ENCODE measurements at regions not wholly inside any gene's neighbourhood (a gene's known extent, or its start where the extent isn't known, plus 50 kb on each side); places are given as distances from the start of the nearest gene placed in this dataset.

DNA sequence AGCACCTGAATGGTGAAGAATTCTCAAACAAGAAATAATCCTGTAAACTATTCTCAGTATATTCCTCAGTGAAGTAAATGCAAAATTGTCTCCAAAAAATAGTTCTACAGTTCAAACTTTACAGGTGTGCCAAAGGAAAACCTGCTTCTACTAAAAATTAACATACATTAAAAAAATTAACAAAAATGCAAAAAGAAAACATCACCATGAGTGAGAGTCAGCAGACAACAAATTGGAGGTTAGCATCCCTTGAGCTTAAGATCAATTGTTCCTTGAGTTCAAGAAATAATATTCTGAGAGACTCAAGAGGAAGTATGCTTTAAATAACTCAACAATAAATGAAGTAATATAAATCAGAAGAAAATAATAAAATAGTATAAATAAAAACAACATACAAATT lies 278.4 kb upstream of the MME start:
- DNase-seq: no peak

DNA sequence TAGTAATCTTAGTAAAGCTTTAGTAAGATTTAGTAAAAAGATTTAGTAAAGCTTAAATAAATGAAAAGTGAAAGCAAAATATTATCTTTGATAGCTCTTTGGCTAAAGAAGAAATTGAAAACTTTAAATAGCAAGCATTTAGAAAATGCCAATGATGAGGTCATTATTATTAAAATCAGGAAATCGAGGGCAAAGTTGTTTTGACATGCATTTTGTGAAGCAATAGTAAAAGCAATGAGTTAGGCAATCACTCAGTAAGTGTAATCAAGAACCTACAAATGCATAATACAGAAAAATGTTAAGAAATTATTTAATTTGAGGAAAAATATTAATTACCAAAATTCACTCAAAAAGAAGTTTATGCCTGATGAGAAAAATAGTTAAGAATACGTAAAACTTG lies 280.3 kb upstream of the MME start:
- DNase-seq: no peak

DNA sequence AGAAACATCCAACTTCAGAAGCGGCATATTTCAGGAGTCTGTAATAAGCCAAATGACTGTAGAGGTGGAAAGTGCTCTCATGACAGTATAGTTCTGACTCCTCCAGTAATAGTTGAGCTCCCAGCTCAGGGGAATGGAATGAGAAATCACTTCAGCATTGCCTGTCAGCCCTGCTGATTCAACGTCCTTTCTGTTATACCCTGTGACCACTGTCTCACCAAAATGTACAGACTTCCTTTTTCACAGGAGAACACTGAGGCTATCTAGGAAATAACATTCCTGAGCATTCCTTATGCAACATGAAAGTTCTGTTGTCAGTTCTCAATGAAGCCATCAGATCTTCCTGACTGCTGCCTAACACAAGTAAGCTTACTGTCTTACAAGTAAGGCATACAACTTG lies 284.5 kb upstream of the MME start:
- no peak for DNase-seq

DNA sequence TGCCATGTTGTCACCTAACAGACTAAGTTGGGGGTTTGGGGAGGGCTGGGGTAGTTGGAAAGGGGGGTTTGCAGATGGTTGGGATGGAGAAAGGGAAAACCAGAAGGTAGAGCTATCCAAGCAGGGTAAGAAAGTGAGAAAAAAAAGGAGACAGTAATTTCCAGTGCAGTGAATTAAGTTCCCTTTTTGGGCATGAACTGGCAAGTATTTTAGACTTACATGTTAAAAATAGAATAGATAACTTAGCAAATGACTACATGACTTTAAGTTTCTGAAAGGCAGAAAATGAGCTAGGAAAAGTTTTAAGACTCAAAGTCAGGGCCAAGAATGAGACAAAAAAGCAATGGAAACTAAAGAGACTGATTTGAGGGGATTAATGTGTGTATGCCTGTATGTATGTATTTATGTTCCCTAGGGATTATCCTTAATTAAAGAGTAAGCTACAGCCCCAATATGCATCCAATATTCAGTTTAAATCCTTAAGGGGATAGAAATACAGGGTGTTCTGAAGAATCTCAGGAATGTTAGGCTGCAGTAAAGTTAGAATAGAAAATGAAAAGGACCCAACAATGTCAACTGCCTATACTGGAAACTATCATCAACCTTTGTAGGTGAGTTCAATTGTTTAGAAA lies 285.2 kb upstream of the MME start:
- peak in 1 of 2 experiments; percentile 13 for DNase-seq

DNA sequence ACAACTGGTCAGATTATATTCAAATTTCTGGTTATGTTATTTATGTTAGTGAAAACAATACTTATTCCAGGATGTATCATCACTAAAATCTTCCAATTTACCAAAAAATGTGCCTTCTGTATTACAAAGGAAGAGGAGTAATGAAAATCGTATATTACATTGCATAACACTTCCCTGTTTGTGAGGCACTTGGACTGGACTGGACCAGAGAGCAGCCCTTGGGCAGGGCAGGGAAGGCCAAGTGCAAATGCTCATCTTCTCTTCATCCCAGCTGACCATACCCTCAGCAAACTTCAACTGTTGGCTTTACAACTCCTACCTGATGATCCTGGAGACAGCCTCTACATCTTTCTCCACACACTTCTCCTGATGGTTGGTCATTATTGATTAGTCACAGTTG lies 285.7 kb upstream of the MME start:
- DNase-seq: no peak

DNA sequence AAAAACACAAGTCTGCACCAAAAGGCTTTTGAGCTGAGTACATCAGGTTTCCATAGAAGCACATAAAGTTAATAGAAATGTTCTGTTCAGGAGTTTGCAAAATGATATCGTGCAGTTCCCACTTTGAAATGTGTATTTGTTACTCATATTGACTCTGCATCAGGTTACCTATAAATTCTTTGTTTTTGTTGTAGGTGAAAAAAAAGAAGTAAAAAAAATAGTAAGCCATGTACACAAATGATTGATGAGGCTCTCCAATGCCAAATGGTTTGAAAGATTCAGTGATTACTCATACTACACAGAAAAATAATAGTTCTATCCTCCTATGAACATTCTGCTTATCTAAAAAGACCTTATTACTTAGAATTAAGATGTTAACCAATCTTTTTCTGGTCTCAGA lies 287.3 kb upstream of the MME start:
- DNase-seq: no peak

DNA sequence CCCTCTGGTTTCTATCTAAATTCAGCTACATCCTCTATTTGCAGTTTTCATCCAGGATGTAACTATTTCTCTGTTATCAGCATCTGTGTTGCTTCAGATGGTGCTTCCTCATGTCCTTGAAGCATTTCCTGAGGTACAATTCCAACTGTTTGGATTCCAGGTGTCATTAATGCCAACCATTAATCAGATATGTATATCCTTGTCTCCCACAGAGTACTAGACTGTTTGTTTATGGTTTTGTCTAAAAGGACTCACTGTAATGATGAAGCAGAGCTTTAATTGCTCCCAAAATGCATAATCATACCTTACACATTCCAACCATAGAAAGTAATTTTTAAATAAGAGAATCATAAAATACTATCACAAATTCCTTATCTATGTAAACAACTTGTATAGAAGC lies 288.5 kb upstream of the MME start:
- DNase-seq: no peak

DNA sequence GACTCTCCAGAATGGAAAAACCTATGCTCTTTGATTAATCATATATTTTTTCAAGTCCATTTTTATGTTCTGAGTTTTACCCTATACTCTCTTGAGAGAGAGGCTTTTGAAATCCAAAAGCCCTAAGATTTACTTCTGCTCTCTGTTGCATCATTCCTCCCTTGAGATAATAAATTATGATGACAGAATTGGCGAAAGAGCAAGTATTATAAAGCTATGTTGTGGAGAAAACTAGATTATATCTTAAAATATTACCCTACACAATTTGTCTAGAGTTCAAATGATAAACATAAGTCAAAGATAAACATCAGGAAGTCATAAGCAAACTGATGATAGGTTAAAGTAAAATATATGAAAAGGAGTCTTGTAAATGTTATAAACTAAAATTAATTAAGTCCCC lies 293.4 kb upstream of the MME start:
- DNase-seq: no peak

DNA sequence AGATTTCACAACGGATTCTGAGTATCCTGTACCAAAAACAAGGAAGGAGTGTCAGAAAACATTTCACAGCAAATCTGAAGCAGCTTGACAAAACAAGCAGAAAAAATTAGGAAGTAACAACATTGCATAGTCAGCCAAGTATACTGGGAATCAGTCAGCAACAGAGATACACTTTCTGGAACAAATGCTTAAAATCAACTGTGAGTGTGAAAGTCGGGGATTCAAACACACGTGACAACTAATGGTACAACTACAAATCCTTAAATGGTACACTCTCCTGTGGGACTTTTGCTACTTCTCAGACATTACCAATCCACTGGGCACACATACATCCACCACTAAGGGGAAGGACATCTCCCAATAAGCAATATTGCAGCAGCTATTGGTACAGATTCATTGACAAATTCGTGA lies 296.6 kb upstream of the MME start:
- DNase-seq: no peak

DNA sequence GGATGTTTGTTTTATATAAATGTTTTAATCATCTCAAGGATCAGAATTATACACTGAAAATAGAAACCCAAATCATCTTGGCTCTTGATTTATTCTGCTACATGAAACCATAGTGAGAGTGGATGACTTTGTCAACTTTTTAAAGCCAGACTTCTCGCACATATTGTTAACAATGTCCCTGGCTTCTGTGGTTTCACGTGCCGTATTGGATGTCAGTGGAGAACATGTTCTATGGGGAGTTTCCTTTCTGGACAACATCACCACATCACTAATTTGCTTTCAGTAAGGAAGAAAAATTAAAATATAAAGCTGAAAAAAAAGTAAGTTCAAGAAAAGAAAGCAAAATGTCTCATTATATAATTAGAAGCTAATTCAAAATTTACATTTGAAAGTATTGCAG lies 297.1 kb upstream of the MME start:
- no peak for DNase-seq

DNA sequence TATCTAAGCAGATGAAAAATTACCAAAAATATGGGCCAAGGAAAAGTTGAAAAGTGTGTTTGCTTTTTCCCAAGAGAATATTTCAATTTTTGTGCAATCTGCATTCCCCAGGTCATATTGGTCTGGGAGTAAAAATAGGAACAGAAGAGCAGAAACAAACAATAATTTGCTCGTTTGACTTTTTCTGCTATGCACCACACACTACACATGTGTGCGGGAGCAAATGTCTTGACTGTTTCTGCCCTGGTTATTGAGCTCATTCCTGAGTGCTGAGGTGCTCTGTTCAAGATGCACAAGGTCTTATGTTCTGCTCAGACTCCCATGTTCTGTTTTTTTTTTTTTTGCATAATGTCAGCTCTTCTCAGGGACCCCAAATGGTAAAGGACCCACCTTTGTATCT lies 298.0 kb upstream of the MME start:
- DNase-seq: no peak

DNA sequence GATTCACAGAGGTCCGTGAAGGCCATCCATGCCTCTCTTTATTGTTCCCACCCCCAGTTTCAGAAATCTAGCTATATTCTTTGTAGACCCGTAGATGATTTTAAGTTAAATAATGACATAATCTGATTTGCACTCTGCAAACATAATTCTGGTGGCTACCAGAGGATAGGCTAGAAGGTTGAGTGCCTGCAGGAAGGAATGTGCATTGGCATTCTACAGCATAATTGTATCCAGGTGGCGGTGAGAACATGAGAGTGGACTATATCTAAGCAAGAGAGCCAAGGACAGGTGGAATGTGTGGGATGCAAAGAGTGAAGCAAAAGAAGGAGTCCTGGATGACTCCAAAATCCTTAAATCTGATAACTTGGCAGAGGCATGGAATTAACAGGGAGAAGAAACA lies 298.5 kb upstream of the MME start:
- DNase-seq: no peak

DNA sequence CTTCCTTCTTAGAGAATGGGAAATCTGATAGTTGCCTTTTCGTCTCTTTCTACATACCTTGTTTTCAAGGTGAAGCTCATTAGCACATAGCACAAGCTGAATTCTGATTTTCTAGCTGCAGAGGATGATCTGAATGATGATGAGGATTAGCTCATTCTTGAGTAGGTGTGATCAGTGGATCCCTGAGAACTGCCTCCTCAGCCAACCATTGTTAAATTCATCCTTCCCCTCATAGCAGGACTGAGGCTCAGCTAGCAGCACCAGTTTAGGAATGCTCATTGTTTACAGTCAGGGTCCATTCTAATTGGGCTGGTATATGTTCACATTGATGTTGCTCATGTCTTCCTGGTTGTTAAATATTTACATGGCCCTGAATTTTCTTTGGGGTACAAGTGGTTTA lies 299.9 kb upstream of the MME start:
- no peak for DNase-seq

DNA sequence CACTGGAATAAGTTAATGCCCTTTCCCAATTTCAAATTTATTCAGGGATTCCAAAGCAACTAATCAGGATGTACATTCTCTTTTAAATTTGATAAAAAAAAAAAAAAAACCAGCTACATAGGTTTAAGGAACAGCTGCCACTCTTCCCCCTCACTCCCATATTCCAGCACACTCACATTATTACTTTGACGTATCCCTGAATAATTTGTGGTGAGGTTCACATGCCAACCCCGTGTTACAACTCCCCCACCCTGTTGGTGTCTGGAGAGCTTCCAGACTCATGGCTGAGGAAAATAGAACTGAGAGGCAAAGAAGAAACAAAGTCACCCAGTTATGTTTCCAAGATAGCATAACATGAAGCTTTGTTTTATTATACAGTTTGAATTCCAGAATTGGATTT lies 300.5 kb upstream of the MME start:
- no peak for DNase-seq

DNA sequence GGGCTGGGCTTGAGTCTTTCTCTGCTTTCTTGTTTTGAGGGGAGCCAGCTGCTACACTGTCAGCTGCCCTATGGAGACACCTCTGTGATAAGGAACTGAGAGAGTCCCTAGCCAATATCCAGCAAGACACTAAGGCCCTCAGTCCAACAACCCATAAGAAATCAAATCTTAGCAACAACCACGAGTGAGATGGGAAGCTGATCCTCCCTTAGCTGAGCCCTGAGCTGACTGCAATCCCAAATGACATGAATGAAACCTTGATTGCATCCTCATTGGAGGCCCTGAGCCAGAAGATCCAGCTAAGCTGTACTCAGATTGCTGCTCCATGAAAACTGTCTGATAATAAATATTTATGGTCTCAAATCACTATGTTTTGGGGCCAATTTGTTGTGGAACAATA lies 302.1 kb upstream of the MME start:
- DNase-seq: no peak

DNA sequence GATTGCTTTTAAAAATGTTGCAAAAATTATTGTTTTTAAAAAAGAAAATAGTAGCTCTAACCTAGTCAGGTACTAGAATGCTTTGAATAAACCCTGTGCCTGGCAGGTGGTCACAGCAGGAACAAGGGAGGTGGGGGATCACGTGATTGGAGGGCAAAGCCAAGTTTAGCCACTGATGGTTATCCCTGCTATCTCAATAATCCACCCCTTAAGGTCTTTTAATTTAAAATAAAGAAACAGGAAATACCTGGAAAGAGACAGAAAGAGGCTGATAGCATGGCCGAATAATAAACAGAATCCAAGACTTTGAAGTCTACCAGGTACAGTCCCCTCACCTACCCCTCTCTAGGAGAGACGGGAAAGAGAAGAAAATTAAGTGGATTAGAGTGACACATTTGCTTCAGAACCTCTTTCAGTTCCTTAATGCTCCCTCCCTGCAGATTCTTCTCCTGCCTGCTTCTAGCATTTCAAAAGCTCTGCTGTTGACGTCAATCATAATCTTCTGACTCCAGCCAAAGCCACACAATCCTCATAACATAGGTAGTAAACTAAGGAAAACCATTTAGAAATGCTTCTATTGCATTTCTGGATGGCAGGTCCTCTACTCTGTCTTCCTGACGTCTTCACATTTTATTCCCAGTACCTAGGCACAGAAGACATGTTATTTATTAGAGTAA lies 303.4 kb upstream of the MME start:
- peak in 1 of 2 experiments; percentile 50 for DNase-seq

DNA sequence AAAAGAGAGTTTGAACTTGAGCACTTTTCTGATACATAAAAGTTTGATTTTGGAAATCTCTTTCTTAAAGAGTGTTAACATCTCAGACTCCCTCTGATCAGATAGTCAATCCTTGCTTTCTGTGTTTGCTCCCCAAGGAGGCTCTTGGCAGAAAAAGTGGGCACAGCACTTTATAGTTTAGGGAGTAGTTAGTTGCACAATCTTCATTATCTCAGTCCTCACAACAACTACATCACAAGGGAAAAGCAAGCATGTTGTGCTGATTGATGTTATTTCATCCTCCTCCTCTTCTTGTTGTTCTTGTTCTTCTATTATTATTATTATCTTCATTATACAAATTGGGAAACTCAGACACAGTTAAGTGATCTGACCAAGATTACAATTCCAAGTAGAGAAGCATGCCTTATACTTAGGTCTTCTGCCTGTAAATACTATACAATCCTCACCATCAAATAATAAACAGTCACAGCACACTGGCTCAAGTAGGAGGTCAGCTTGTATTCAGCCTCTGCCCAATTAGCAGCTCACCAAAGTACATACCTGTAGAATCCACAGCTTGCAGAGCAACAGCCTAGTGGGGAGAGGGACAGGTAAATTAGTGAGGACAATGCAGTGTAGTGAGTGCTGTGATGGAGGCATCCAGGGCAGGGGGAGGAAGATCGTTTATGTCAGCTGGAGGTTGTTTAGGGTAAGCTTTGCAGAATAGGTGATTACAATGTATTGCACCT lies 304.1 kb upstream of the MME start:
- no peak for DNase-seq

DNA sequence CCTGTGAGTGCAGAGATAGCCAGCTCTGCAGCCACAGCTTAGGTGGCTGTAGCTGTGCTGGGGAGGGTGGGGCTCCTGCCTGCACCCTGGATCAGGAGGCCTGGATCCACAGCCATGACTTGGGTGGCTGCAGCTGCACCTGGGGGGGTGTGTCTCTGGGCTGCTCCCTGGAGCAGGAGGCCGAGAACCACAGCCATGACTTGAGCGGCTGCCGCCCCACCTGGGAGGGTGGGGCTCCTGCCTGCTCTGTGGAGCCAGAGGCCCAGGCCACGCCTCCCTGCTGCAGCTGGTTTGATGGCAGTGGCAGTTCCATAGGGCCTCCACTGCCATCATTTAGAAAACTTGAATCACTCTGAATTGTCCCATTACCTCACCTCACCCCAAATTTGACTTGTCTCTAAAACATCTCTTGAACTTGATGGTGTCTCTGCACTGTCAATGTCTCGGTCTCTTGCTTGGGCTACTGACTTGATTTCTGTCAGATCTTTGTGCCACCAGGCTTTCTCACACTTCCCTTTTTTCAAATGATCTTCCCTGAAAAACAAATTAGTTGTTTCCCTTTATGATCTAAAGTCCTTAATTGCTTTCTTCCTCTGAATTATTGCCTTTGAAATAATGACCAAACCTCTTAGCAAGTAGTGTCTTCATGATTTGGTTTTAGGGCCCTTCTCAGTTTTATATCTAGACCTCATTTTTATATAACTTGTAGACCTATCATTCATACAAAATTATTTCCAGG lies 313.2 kb upstream of the MME start:
- no peak for DNase-seq

DNA sequence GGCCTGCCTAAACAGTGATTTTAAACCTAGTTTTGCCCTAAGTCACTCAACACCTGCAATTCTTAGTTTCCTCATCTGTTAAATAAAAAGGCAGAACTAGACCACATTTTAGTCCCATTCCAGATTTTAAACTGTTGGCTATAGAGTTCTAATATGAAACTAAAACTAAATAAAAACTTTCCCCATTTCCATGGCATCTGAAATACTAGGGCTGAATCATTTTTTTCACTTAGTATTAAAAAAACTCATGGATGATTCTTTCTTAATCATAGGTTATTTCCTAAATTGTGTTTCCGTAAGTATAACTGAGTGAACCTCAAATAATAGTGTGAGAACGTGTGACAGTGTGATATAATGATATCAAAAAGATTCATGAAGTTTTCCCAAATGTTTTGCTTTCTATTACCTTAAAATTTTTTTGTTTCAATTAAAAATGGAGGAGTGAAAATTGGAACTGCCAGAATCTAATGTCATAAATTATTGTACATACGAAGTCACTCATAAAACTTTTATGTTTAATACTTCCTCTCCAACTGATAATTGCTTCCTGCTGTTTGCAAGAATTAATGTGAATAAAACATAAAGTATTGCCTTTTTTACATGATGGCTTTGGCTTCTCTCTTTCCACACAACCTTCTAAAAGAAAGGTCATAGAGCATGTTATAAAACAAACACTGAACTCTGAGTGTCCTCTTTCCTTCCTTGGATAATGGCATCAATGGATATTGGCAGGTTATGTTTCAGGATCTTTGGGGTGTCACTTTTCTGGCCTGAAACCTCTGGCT lies 315.1 kb upstream of the MME start:
- no peak for DNase-seq

DNA sequence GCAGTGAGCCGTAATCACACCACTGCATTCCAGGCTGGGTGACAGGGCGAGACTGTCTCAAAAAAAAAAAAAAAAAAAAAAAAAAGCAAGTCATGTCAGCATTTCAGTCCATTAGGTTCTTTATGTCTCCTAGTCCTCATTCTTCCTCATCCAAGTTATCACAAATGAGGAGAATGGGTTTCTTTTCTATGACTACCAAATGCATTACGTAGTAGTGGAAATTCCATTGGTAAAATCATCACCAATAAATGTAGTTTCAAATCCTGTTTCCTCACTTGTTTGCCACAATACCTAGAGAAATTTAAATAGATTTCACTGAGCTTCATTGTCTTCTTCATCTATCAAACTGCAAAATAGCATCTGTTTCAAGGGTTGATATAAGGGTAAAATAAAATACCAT lies 317.6 kb upstream of the MME start:
- no peak for DNase-seq

DNA sequence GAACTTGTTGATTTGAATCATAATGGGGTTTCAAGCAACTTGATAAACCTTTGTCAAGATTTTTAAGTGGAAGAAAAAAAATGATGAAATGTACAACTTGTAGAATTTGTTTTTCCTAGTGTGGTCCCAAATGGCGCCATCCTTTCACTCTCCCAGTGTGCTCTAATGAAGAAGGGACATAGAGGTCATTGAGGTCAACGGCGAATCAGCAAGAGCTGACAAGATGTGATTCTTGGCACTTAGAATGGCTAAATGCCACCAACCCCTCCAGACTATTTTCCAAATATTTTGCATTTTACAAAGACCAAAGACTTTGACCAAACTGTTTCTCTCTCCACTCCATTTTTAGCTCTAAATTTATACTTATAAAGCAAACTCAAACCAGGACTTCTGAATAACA lies 320.2 kb upstream of the MME start:
- no peak for DNase-seq

DNA sequence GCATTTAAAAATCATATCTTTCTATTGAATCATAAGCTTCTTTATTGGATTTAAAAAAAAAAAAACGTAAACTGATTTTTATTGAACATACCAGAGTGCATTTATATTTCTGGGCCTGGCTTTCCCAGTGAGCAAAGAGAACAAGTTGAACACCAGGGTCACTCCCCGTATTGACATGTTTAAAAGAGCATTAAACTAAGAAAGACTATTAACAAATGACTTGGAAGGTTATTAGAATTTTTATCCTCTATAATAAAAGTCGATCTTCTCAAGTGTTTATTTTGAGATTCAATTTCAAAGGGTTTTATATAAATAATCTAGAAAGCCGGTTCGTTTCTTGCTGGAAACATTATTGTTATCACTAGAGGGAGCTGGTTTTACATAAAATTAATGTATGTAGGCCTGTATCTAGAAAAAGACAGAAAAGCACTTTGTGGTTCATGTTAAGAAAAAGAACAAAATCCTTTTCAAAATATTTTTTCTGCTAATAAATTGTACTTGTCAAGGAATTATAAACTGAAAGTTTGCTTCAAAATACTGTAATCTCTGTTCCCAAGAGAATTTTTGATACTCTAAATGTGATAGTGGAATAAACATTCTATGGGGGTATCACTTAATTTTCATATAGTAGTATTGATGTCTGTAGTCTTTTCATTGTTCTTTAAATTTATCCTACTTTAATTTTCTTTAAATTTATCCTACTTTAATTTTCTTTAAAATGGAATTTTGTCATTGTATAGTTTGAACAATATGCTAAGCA lies 321.8 kb upstream of the MME start:
- DNase-seq: peak in 1 of 2 experiments; percentile 45
